Anterior cingulate cortex (tissue), 58 donors: ENCODE measurements at regions not wholly inside any gene's neighbourhood (a gene's known extent, or its start where the extent isn't known, plus 50 kb on each side); places are given as distances from the start of the nearest gene placed in this dataset.
"Not testable (repeated sequence)": the region's sequence is repeated elsewhere in the genome, so short reads cannot be mapped to it uniquely, and the experiment has no call there.

Experiments used
- DNase-seq, 58 donors: peaks; one replicate each; lab custom pipeline; 2025; lab: John Stamatoyannopoulos, UW

DNA sequence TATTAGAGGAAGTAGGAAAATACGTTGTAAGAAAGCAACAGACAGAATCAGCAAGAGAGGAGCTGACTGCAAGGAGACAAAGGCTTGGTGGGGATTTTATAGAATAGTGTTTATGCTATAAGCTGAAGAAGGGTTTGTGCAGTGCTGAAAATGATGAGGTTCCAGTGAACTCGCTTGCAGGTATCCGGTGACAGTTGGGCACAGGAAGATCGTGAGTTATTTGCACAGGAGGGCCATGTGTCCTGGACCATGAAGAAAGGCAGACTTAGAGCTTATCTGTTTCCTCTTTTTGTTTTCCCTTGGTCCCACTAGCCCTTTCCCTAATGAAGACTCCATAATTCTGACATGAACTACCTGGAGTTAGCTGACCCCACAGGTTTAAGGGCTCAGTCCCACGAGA is 61.4 kb downstream of the NXNL2 start:
- no peak for DNase-seq

DNA sequence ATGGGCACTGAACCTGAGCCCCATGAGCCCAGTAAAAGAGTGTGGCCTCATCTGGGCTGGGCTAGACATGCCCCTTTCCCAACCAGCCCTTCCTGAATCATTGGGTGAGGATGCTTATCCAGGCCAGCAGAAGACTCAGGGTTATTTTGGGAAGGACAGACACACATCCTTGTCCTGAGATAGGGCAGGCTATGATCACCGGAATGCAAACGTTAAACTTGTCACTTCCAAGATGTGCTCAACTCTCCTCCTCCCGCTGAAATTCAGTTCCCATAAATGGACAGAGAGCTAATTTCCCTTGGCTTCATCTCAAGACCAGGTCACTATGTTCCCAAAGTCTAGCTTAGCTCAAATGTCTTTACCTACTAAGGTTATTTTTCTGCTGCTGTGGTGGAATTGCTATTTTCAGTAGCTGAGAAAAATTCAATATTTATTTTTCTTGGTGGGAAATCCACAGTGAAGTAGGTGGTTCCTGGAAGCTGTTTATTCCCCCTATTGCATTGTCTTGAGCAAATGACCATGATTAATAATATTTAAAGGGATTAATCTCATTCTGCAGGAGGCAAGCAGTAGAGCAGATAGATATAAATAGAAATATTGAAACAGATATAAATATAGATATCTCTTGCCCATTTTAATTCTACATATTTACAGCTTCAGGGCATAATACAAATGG is 70.0 kb downstream of the NXNL2 start:
- no peak for DNase-seq

- DNase-seq: no peak
Observed at GRCh38 chr9:88605512-88606362, 70.8 kb downstream of the NXNL2 start.

DNA sequence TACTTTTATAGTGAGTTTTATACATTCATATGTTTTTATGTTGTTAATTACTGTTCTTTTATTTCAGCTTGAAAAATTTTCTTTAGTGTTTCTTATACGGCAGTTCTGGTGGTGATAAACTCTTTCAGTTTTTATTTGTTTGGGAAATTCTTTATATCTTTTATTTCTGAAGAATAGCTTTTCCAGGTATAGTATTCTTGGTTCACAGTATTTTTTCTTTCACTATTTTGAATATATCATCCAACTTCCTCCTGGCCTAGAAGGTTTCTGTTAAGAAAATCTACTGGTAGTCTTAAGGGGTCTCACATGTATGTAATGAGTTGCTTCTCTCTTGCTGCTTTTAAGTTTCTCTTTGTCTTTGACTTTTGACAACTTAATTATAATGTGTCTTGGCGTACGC is 79.4 kb downstream of the NXNL2 start:
- no peak for DNase-seq

DNA sequence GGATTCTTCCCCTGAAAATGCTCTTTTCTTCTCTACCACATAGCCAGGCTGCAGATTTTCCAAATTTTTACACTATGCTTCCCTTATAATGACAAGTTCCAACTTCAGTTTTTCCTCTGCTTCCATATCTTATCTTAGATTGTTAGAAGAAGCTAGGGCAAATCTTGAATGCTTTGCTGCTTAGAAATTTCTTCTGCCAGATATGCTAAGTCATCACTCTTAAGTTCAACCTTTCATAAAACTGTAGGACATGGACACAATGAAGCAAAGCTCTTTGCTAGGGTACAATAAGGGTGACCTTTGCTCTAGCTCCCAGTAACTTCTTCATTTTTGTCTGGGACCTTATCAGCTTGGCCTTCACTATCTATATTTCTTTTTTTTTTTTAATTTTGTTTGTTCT is 88.7 kb downstream of the NXNL2 start:
- no peak for DNase-seq

- DNase-seq: no peak
Observed at GRCh38 chr9:88628114-88628513, 93.1 kb downstream of the NXNL2 start.

DNA sequence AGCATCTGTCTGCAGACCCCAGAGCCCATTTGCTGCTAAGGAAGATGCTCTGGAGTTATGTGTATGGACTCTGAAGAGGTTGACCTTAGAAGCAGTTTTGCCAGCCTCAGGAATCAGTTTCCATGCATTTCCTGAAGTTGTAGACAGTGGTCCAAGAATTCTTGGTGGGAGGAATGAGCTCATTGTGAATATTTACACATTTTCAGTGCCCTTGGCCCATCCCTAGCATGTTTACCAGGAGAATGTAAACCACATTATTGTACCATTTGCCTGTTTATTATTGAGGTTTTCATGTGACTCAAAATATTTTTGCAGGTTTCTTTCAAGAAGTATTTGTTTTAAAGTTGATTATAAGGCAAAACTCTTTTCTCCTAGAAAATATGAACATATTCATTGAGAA is 93.8 kb downstream of the NXNL2 start:
- no peak for DNase-seq

DNA sequence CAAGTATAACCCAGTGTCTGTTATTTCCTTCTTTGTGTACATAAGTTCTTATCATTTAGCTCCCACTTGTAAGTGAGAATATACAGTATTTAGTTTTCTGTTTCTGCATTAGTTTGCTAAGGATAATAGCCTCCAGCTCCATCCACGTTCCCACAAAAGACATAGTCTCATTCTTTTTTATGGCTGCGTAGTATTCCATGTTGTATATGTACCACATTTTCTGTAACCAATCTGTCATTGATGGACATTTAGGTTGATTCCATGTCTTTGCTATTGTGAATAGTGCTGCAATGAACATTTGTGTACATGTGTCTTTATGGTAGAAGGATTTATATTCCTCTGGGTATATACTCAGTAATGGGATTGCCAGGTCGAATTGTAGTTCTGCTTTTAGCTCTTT is 95.6 kb downstream of the NXNL2 start:
- DNase-seq: not testable (repeated sequence)

DNA sequence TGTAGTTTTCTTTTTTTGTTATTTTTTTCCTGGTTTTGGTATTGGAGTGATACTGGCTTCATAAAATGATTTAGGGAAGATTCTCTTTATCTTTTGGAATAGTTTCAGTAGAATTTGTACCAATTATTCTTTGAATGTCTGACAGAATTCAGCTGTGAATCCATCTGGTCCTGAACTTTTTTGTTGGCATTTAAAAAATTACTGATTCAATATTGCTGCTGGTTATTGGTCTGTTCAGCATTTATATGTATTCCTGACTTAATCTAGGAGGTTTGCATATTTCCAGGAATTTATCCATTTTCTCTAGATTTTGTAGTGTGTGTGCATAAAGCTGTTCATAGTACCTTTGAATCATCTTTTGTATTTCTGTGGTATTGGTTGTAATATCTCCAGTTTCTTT is 100.2 kb downstream of the NXNL2 start:
- no peak for DNase-seq

DNA sequence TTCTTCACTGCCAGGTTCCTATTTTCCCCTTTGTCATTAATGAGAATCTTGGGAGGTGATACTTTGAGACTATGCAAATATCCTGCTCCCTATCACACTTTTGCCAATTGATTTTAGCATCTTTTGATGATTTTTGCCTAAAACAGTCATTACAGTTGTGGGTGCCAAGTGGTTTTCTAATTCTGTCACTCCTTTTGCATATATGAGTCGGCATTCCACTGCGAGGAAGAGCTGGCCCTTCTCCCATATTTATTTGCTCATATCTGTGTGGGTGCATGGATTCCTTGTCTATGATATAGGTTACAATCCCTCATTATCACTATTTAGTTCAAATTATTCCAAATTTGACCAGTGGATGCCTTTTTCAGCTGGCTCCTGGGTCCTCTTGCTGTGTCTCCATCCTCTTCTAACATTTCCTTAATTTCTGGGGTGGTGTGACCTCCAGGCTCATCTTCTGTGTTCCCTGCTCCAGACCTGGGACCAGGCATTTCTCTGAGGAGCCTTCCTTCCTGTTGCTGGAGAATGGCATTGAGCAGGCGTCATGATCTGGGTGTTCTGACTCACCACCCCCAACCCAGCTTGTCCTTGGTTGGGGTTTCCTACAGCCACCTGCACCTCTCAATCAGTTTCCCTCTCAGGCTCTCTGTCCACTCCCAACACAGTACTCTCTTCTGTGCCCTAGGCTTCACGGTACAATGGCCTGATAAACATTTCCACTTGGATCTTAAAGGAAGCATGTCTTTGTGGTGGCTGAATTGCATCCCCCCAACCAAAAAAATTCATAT is 106.7 kb downstream of the NXNL2 start:
- peak in 2 of 58 donors; percentile 17 to 24 for DNase-seq

DNA sequence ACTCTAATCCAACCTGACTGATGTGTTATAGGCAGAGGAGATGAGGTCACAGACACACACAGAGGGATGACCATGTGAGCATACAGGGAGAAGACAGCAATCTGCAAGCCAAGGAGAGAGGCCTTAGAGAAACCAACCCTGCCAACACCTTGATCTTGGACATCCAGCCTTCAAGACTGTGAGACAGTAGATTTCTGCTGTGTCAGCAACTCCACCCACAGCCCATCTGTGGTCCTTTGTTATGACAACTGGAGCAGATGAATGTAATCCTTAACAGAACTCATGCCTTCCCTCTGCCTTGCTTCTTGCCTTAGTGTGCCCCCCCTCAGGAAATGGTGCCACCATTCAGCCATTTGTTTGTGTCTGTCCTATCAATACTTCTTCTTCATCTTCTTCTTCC is 107.4 kb downstream of the NXNL2 start:
- no peak for DNase-seq

GRCh38 chr9:88643931-88644330 is 109.0 kb downstream of the NXNL2 start:
- no peak for DNase-seq

- DNase-seq: no peak
Observed at GRCh38 chr9:88645172-88645878, 110.3 kb downstream of the NXNL2 start.

DNA sequence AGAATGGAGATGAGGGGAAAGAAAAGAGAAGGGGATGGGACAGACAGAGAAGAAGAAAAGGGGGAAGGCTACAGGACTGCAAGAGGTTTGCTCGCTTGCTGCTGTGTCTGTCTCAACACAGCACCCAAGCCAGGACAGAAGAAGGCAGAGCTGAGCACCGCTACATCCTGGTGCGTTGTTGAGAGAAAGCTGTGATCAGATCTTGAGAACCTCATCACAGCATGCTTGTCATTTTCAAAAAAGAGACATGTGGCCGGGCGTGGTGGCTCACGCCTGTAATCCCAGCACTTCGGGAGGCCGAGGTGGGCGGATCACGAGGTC is 110.9 kb downstream of the NXNL2 start:
- peak in 1 of 58 donors; percentile 2 for DNase-seq

DNA sequence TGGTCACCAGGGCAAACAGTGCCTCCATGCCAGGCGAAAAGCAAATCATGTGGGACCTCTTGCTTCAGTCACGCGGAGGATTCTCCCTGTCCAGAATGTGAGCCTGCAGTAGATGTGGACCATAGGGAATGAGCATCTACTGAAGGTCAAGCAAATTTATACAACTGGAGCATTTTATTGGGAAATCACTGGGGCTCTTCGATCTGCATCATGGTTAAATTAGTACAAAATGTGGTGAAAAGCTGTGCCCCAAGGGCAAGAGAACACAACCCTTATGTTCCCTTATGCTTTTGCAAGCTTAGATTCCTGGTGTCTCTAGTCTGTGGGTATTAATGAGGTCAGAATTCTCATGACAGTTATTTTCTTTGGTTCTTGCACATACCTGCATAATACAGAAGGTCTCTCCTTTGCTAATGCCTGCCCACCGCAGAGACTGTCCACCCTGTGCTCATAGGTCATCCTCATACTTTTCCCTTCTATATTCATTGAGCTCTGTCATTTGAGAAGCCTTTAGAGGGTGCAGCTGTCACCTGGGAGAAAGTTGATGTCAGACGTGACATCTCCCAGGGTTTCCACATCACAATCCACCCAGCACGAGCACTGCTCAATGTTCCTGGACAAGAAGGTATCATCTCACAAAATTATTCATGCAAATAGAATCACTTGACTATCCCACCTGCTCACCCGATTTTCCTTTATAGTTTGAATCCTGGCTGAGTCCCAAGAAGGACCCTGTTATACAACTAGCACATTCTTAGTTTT is 111.7 kb downstream of the NXNL2 start:
- no peak for DNase-seq

DNA sequence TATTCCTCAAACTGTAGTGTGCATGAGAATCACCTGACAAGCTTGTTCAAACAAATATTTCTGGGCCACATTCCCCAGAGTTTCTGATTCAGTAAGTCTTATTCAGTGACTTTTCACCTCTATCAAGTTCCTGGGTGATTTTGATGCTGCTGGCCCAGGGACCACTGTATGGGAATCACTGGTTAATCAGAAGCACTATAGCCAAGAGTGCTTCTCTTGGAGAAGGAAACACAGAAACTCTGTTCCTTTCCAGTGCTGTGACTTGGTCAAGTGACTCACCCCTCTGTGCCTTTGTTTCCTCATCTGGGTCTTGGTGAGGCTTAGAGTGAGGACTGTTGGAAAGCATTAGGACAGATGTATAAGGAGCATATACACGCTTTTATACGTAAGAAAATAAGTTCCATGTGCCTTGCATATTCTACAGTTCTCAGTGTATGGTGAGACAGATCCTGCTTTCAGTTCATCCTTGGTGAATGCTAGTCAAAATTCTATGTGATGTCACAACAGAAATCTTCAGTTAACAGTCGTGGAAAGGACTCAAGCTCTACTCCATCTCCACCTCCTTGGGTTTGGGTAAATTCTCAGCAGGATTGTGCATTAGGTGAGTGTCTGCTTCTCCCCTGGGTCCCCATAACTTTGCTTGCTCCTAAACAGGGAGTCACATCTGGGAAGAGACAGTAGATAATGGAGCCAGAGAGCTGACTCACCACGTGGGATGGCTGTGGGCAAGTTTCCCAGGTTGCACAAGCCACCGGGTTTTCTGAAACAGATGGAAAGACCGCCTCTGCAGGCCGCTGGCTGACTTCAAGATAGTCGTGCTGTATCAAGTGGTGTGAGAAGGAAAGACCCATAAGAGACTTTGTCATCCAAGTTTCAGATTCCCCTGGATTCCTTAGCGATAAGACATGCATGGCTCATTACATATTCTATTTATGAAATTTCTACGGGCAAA is 117.0 kb downstream of the NXNL2 start:
- peak in 52 of 58 donors; percentile 4 to 79 (median 40) for DNase-seq

- no peak for DNase-seq
Observed at GRCh38 chr9:88652876-88653275, 117.9 kb downstream of the NXNL2 start.

GRCh38 chr9:88653406-88653805 is 118.4 kb downstream of the NXNL2 start:
- no peak for DNase-seq

GRCh38 chr9:88653911-88654310 is 118.9 kb downstream of the NXNL2 start:
- no peak for DNase-seq
